Endothelial cell of umbilical vein (primary cell): ENCODE measurements at regions not wholly inside any gene's neighbourhood (a gene's known extent, or its start where the extent isn't known, plus 50 kb on each side); places are given as distances from the start of the nearest gene placed in this dataset.

Experiments used
- BruUV-seq: library from RNA; stranded (reverse); fragments of 400-500 nt; replicated peaks from 2 replicates; lab custom pipeline; 2021; lab: Mats Ljungman, UMichigan
- CTCF ChIA-PET: fragments of 300-600, 350-600 bp; sonication (Branson Sonifier 250); formaldehyde crosslinking; loops from one replicate; lab custom pipeline; 2021; ENCODE audit warnings: antibody characterized with exemption, inconsistent platforms; lab: Charles Lee
- POLR2A ChIA-PET: fragments of 300-600, 350-600 bp; sonication (Branson Sonifier 250); formaldehyde crosslinking; loops from one replicate; lab custom pipeline; 2021; ENCODE audit warnings: antibody characterized with exemption, inconsistent platforms; lab: Charles Lee
- DNase-seq: peaks from one replicate; pipeline ENCODE4 v3.0.0-alpha.2; 2011; ENCODE audit warnings: low read depth, low spot score
- FAIRE-seq: peaks from 2 replicates; lab custom pipeline; 2011; peaks lifted over from hg19 to GRCh38; lab: Jason Lieb, UNC
- H2AFZ ChIP-seq: 2 replicates; pipeline ENCODE4 v1.6.0; 2012; ENCODE audit warnings: low read depth, low read length, control low read depth, inconsistent platforms
- H3K27ac ChIP-seq: 2 replicates; pipeline ENCODE4 v1.5.1; 2011; ENCODE audit warnings: low read depth, mild to moderate bottlenecking, control low read depth, low read length, moderate library complexity; ENCODE audit not compliant: insufficient read depth
- H3K27me3 ChIP-seq, 2 experiments: 2 replicates each; pipeline versions ENCODE4 v1.6.0 to v1.6.1; 2011; ENCODE audit warnings: low read length in 2 of 2, mixed read lengths in 1 of 2; ENCODE audit not compliant: control insufficient read depth in 2 of 2, insufficient read depth in 2 of 2
- H3K36me3 ChIP-seq, 2 experiments: 2 replicates in 1 of 2; 3 replicates in 1 of 2; pipeline ENCODE4 v1.5.1; 2011; ENCODE audit warnings: low read length in 2 of 2, mild to moderate bottlenecking in 1 of 2, moderate library complexity in 1 of 2; ENCODE audit not compliant: control insufficient read depth in 2 of 2, insufficient read depth in 2 of 2; ENCODE audit errors: extremely low read depth in 1 of 2
- H3K4me1 ChIP-seq: 3 replicates; pipeline ENCODE4 v1.5.1; 2011; ENCODE audit warnings: mild to moderate bottlenecking, low read length; ENCODE audit not compliant: control insufficient read depth, insufficient read depth; ENCODE audit errors: extremely low read depth
- H3K4me2 ChIP-seq: 2 replicates; pipeline ENCODE4 v1.6.1; 2011; ENCODE audit warnings: low read length, control low read depth, mixed read lengths; ENCODE audit not compliant: insufficient read depth
- H3K4me3 ChIP-seq, 3 experiments: fragments of 200-600 bp in 1 of 3; sonication (generic), shearing (Covaris generic) in 1 of 3; replicated peaks in 1 of 3; 2 replicates each; pipeline ENCODE4 v1.5.1; 2011 to 2016; ENCODE audit warnings: control low read depth in 3 of 3, low read length in 3 of 3, mild to moderate bottlenecking in 2 of 3, inconsistent platforms in 1 of 3, low read depth in 1 of 3, moderate library complexity in 1 of 3; ENCODE audit not compliant: insufficient read depth in 1 of 3
- H3K79me2 ChIP-seq: 2 replicates; pipeline ENCODE4 v1.6.0; 2012; ENCODE audit warnings: low read length, inconsistent platforms; ENCODE audit not compliant: control insufficient read depth, insufficient read depth
- H3K9ac ChIP-seq: replicated peaks from 2 replicates; pipeline ENCODE3; 2011; ENCODE audit warnings: low read length, control low read depth; ENCODE audit not compliant: insufficient read depth; ENCODE audit errors: extremely low read depth
- H3K9me1 ChIP-seq: replicated peaks from 3 replicates; pipeline ENCODE4 v1.6.0; 2011; ENCODE audit warnings: mild to moderate bottlenecking, low read length; ENCODE audit not compliant: control insufficient read depth, insufficient read depth; ENCODE audit errors: extremely low read depth
- H3K9me3 ChIP-seq: replicated peaks from 2 replicates; pipeline ENCODE4 v1.5.1; 2012; ENCODE audit warnings: low read length, inconsistent platforms; ENCODE audit not compliant: control insufficient read depth, insufficient read depth
- H4K20me1 ChIP-seq: replicated peaks from 2 replicates; pipeline ENCODE3; 2011; ENCODE audit warnings: mild to moderate bottlenecking, low read length; ENCODE audit not compliant: control insufficient read depth, insufficient read depth; ENCODE audit errors: extremely low read depth
- EZH2 ChIP-seq: IDR thresholded peaks from 2 replicates; pipeline ENCODE4 v1.6.1; 2012; ENCODE audit warnings: borderline replicate concordance, low read depth, mild to moderate bottlenecking, moderate library complexity, low read length, inconsistent platforms; ENCODE audit not compliant: severe bottlenecking
- GATA2 ChIP-seq: IDR thresholded peaks from 2 replicates; pipeline ENCODE4 v1.7.0; 2011; ENCODE audit warnings: low read depth, mild to moderate bottlenecking, moderate library complexity, mixed read lengths, low read length; ENCODE audit not compliant: insufficient read length, insufficient read depth
- MYC ChIP-seq: IDR thresholded peaks from one replicate; pipeline ENCODE4 v1.6.1; 2011; ENCODE audit warnings: mild to moderate bottlenecking, low read depth, low read length
- POLR2A ChIP-seq: IDR thresholded peaks from 2 replicates; pipeline ENCODE4 v1.6.1; 2012; ENCODE audit warnings: low read depth, mild to moderate bottlenecking, control low read depth, low read length
- POLR2AphosphoS5 ChIP-seq: IDR thresholded peaks from 2 replicates; pipeline ENCODE4 v1.6.1; 2012; ENCODE audit warnings: low read depth, mild to moderate bottlenecking, control low read depth, low read length, moderate library complexity; ENCODE audit not compliant: insufficient read depth
- dilution Hi-C: fragments of 300-500 bp; cut with MboI; formaldehyde crosslinking; loops from one replicate; pipeline ENCODE4 v1.15.0; 2019; ENCODE audit warnings: low sequenced_read_pairs; ENCODE audit not compliant: extremely low pct_ligation_motif_present
- intact Hi-C: fragments of 100-400 bp; cut with micrococcal nuclease; formaldehyde crosslinking; loops from one replicate; pipeline ENCODE4 v1.10.0; 2022
- TF ChIP-seq, protein P1 (sequence below): IDR thresholded peaks from 2 replicates; pipeline ENCODE4 v1.6.1; 2011; ENCODE audit not compliant: insufficient read depth, insufficient read length
- TF ChIP-seq, protein P2 (sequence below), 2 donors: IDR thresholded peaks; 1 replicate in 1 of 2; 2 replicates in 1 of 2; pipeline ENCODE4 v1.5.1; 2011; ENCODE audit warnings: low read length in 2 of 2, mild to moderate bottlenecking in 2 of 2, moderate library complexity in 2 of 2, control low read depth in 1 of 2, inconsistent platforms in 1 of 2, low read depth in 1 of 2; ENCODE audit not compliant: insufficient read depth in 1 of 2; ENCODE audit errors: extremely low read depth in 1 of 2

DNA sequence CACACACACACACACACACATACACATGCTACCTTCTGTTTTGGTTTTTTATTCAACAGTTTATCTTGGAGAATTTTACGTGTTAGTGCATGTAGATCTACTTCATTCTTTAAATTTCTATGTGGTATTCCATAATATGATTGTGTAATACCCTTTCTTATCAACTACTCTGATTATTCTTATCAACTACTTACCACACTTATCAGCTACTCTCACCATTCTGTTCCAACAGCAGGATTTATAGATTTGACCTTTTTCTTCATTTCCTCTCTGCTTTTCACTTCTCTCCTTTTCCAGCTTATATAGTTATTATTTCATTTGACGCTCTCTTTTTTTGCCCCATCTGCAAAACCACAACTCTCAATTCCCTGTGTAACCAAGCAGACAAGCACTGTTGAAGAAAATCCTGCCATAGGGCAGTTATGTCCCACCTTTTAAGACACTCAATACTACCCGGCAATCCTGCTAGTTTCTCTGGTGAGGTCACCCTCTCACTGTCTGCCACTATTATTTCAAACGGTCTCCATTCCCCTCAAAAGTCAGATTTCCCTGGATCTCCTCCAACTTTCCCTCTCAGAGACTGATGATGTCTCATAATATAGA, 56.9 kb upstream of the SATB1 start:
- dilution Hi-C loops (no loop called here), intact Hi-C loops (no loop called here)
- ChIA-PET CTCF (no interaction called here), POLR2A (no interaction called here)
- H3K79me2 ChIP-seq: no peaks in the 10 kb centered on the region
- no peaks in the 10 kb centered on the region for H3K27me3 ChIP-seq
- H2AFZ ChIP-seq: no peak overlapping the region
- H3K36me3 ChIP-seq: no peaks in the 10 kb centered on the region
- no peak for DNase-seq
- H4K20me1 ChIP-seq: no peaks in the 10 kb centered on the region
- no peaks in the 10 kb centered on the region for H3K4me1 ChIP-seq
- H3K9me1 ChIP-seq: no peaks in the 10 kb centered on the region
- no peak overlapping the region for H3K9ac ChIP-seq
- FAIRE-seq: no peak
- H3K4me3 ChIP-seq: no peak overlapping the region
- no peak overlapping the region for H3K4me2 ChIP-seq
- BruUV-seq: no TSS peak
- TF ChIP-seq MYC (no peak), POLR2AphosphoS5 (no peak), EZH2 (no peak), GATA2 (no peak), POLR2A (no peak)
- TF ChIP-seq, protein P1, sequence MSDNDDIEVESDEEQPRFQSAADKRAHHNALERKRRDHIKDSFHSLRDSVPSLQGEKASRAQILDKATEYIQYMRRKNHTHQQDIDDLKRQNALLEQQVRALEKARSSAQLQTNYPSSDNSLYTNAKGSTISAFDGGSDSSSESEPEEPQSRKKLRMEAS: no peak
- TF ChIP-seq, protein P2, sequence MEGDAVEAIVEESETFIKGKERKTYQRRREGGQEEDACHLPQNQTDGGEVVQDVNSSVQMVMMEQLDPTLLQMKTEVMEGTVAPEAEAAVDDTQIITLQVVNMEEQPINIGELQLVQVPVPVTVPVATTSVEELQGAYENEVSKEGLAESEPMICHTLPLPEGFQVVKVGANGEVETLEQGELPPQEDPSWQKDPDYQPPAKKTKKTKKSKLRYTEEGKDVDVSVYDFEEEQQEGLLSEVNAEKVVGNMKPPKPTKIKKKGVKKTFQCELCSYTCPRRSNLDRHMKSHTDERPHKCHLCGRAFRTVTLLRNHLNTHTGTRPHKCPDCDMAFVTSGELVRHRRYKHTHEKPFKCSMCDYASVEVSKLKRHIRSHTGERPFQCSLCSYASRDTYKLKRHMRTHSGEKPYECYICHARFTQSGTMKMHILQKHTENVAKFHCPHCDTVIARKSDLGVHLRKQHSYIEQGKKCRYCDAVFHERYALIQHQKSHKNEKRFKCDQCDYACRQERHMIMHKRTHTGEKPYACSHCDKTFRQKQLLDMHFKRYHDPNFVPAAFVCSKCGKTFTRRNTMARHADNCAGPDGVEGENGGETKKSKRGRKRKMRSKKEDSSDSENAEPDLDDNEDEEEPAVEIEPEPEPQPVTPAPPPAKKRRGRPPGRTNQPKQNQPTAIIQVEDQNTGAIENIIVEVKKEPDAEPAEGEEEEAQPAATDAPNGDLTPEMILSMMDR (IDR thresholded peaks at IDR 0.05; ENCODE audit: extremely low read depth in 1 of 2, insufficient read depth in 1 of 2, low read depth in 1 of 2, low read length in 2 of 2): no peak
- H3K27ac ChIP-seq: no peak overlapping the region
- H3K9me3 ChIP-seq: no peaks in the 10 kb centered on the region
